ENCODE measurements at regions not wholly inside any gene's neighbourhood (a gene's known extent, or its start where the extent isn't known, plus 50 kb on each side); places are given as distances from the start of the nearest gene placed in this dataset.

DNA sequence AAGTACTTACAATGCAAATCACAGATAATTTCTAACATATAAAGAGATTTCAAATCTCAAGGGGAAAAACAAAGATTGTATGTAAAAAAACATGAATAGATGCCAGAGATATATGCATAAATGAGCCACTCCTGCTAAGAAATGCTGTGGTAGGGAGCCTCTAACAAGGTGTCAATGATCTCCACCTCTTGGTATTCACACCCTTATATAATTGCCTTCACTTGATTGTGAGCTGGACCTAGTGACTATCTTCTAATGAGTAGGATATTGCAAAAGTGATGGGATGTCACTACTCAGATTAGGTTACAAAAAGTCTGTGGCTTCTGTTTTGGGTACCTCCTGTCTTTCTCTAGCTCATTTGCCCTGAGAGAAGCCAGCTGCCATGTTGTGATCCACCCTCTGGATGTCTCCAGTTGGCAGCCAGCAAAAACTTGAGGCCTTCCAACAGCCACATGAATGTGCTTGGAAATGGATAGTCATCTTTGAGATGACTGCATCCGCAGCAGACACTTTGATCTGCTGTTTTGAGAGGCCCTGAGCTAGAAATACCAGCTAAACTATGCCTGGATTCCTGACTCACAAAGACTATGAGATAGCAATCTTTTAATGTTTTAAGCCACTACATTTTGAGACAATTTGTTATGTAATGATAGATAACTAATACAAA lies 196.1 kb upstream of the FGGY start:
- TF ChIP-seq SUZ12 (IDR thresholded peaks at IDR 0.05; ENCODE audit: extremely low read depth, insufficient read depth, insufficient read length) = no peak
- TF ChIP-seq YY1 (IDR thresholded peaks at IDR 0.05; ENCODE audit: insufficient read depth, insufficient read length) = no peak
- TF ChIP-seq ZNF274 (IDR thresholded peaks at IDR 0.05; ENCODE audit: low read depth, low read length) = no peak
